ENCODE measurements at regions not wholly inside any gene's neighbourhood (a gene's known extent, or its start where the extent isn't known, plus 50 kb on each side); places are given as distances from the start of the nearest gene placed in this dataset.

- TF ChIP-seq RCOR1 (IDR thresholded peaks at IDR 0.05; ENCODE audit: low read depth, low read length) (no peak), HDAC2 (IDR thresholded peaks at IDR 0.05) (no peak), MAX (IDR thresholded peaks at IDR 0.05) (no peak), HOXA7 (CRISPR knock-in tag; IDR thresholded peaks at IDR 0.05) (no peak), RAD21 (conservative IDR thresholded peaks at IDR 0.05 in 1 of 2, IDR thresholded peaks at IDR 0.05 in 1 of 2) (no peak), RFX5 (IDR thresholded peaks at IDR 0.05) (no peak), ELK1 (IDR thresholded peaks at IDR 0.05; ENCODE audit: low read depth, low read length) (no peak), POLR2A (IDR thresholded peaks at IDR 0.05; ENCODE audit: low read length) (no peak), CTCF (IDR thresholded peaks at IDR 0.05) (no peak), EP300 (IDR thresholded peaks at IDR 0.05) (no peak), KDM1A (IDR thresholded peaks at IDR 0.05; ENCODE audit: low read depth) (no peak), KDM5A (IDR thresholded peaks at IDR 0.05) (no peak)
Measured at GRCh38 chr9:99356512-99356971, 134.5 kb downstream of the SEC61B start.
